ENCODE measurements at regions not wholly inside any gene's neighbourhood (a gene's known extent, or its start where the extent isn't known, plus 50 kb on each side); places are given as distances from the start of the nearest gene placed in this dataset.

- no peaks in the 10 kb centered on the region for H4K20me1 ChIP-seq (ENCODE audit: control insufficient read depth, extremely low read depth, insufficient read depth, low read length)
- H3K4me3 ChIP-seq (replicated peaks in 1 of 4; ENCODE audit: control extremely low read depth in 1 of 4, insufficient read depth in 1 of 4, low read depth in 3 of 4, low read length in 4 of 4): no peak overlapping the region
- no peaks in the 10 kb centered on the region for H3K4me1 ChIP-seq (ENCODE audit: control insufficient read depth, extremely low read depth, insufficient read depth, low read length)
Measured at GRCh38 chr2:125593036-125593435, 1062.9 kb upstream of the GYPC start.

GRCh38 chr2:125596612-125597011, 1059.3 kb upstream of the GYPC start:
- Histone ChIP-seq H3K4me1 (ENCODE audit: control insufficient read depth, extremely low read depth, insufficient read depth, low read length) (no peaks in the 10 kb centered on the region), H3K27me3 (ENCODE audit: control insufficient read depth, insufficient read depth, low read length) (no peaks in the 10 kb centered on the region), H4K20me1 (ENCODE audit: control insufficient read depth, extremely low read depth, insufficient read depth, low read length) (no peaks in the 10 kb centered on the region), H3K36me3 (ENCODE audit: control insufficient read depth, insufficient read depth, low read length) (no peaks in the 10 kb centered on the region), H3K79me2 (ENCODE audit: control insufficient read depth, insufficient read depth, low read length) (no peaks in the 10 kb centered on the region), H3K9me3 (ENCODE audit: control insufficient read depth, insufficient read depth, low read depth, low read length) (no peaks in the 10 kb centered on the region), H3K4me2 (ENCODE audit: extremely low read depth, insufficient read depth, low read length) (no peak overlapping the region), H3K9ac (ENCODE audit: insufficient read depth, low read length) (no peak overlapping the region), H3K4me3 (replicated peaks in 1 of 4; ENCODE audit: control extremely low read depth in 1 of 4, insufficient read depth in 1 of 4, low read depth in 3 of 4, low read length in 4 of 4) (no peak overlapping the region), H2AFZ (ENCODE audit: low read length) (no peak overlapping the region), H3K27ac (ENCODE audit: insufficient read depth, low read length) (no peak overlapping the region)
- DNase-seq (ENCODE audit: low read depth in 2 of 2): no peak
- TF ChIP-seq EZH2 (IDR thresholded peaks at IDR 0.05; ENCODE audit: low read length, missing control alignments) (no peak), CTCF (conservative IDR thresholded peaks at IDR 0.05 in 1 of 2, IDR thresholded peaks at IDR 0.05 in 1 of 2; ENCODE audit: low read depth in 1 of 2, low read length in 2 of 2) (no peak)

More at GRCh38 chr2:125593036-125593435, 1062.9 kb upstream of the GYPC start:
- no peaks in the 10 kb centered on the region for H3K27me3 ChIP-seq (ENCODE audit: control insufficient read depth, insufficient read depth, low read length)
- H2AFZ ChIP-seq (ENCODE audit: low read length): no peak overlapping the region
- H3K79me2 ChIP-seq (ENCODE audit: control insufficient read depth, insufficient read depth, low read length): no peaks in the 10 kb centered on the region
- no peaks in the 10 kb centered on the region for H3K9me3 ChIP-seq (ENCODE audit: control insufficient read depth, insufficient read depth, low read depth, low read length)
- no peak overlapping the region for H3K4me2 ChIP-seq (ENCODE audit: extremely low read depth, insufficient read depth, low read length)
- no peaks in the 10 kb centered on the region for H3K36me3 ChIP-seq (ENCODE audit: control insufficient read depth, insufficient read depth, low read length)
- H3K27ac ChIP-seq (ENCODE audit: insufficient read depth, low read length): no peak overlapping the region
- TF ChIP-seq EZH2 (IDR thresholded peaks at IDR 0.05; ENCODE audit: low read length, missing control alignments) (no peak), CTCF (conservative IDR thresholded peaks at IDR 0.05 in 1 of 2, IDR thresholded peaks at IDR 0.05 in 1 of 2; ENCODE audit: low read depth in 1 of 2, low read length in 2 of 2) (no peak)
- H3K9ac ChIP-seq (ENCODE audit: insufficient read depth, low read length): no peak overlapping the region
- no peak for DNase-seq (ENCODE audit: low read depth in 2 of 2)

- Histone ChIP-seq H2AFZ (ENCODE audit: low read length) (no peak overlapping the region), H3K36me3 (ENCODE audit: control insufficient read depth, insufficient read depth, low read length) (no peaks in the 10 kb centered on the region), H3K9me3 (ENCODE audit: control insufficient read depth, insufficient read depth, low read depth, low read length) (no peaks in the 10 kb centered on the region), H3K4me3 (replicated peaks in 1 of 4; ENCODE audit: control extremely low read depth in 1 of 4, insufficient read depth in 1 of 4, low read depth in 3 of 4, low read length in 4 of 4) (no peak overlapping the region), H3K4me1 (ENCODE audit: control insufficient read depth, extremely low read depth, insufficient read depth, low read length) (no peaks in the 10 kb centered on the region), H3K4me2 (ENCODE audit: extremely low read depth, insufficient read depth, low read length) (no peak overlapping the region), H3K27ac (ENCODE audit: insufficient read depth, low read length) (no peak overlapping the region), H3K79me2 (ENCODE audit: control insufficient read depth, insufficient read depth, low read length) (no peaks in the 10 kb centered on the region), H3K9ac (ENCODE audit: insufficient read depth, low read length) (no peak overlapping the region), H4K20me1 (ENCODE audit: control insufficient read depth, extremely low read depth, insufficient read depth, low read length) (no peaks in the 10 kb centered on the region), H3K27me3 (ENCODE audit: control insufficient read depth, insufficient read depth, low read length) (no peaks in the 10 kb centered on the region)
- no peak for DNase-seq (ENCODE audit: low read depth in 2 of 2)
- TF ChIP-seq CTCF (conservative IDR thresholded peaks at IDR 0.05 in 1 of 2, IDR thresholded peaks at IDR 0.05 in 1 of 2; ENCODE audit: low read depth in 1 of 2, low read length in 2 of 2) (no peak), EZH2 (IDR thresholded peaks at IDR 0.05; ENCODE audit: low read length, missing control alignments) (no peak)
Measured at GRCh38 chr2:125615438-125615837, 1040.5 kb upstream of the GYPC start.

Measured in fibroblast of lung (primary cell).